ENCODE measurements at regions not wholly inside any gene's neighbourhood (a gene's known extent, or its start where the extent isn't known, plus 50 kb on each side); places are given as distances from the start of the nearest gene placed in this dataset.

- no peak for TF ChIP-seq POLR2AphosphoS5 (IDR thresholded peaks at IDR 0.05; ENCODE audit: low read depth, low read length)
- no peak for TF ChIP-seq SIN3A (IDR thresholded peaks at IDR 0.05; ENCODE audit: borderline replicate concordance, insufficient read depth, low read length)
- no peak for TF ChIP-seq REST (IDR thresholded peaks at IDR 0.05; ENCODE audit: insufficient read depth in 1 of 2, low read depth in 2 of 2, low read length in 2 of 2)
Measured at GRCh38 chr6:68443704-68444103, 191.4 kb upstream of the ADGRB3 start.
